ENCODE measurements at regions not wholly inside any gene's neighbourhood (a gene's known extent, or its start where the extent isn't known, plus 50 kb on each side); places are given as distances from the start of the nearest gene placed in this dataset.

- H3K27me3 ChIP-seq (ENCODE audit: insufficient read depth, low read depth, severe bottlenecking) = peaks cover 80% of the 10 kb centered on the region
- no peak for TF ChIP-seq CTCF (IDR thresholded peaks at IDR 0.05; ENCODE audit: low read depth, low read length)
- H3K36me3 ChIP-seq = no peaks in the 10 kb centered on the region
- DNase-seq = no peak
- H3K9me3 ChIP-seq (ENCODE audit: severe bottlenecking) = no peaks in the 10 kb centered on the region
- no peak overlapping the region for H3K27ac ChIP-seq
- H3K4me3 ChIP-seq (ENCODE audit: low read depth, low read length) = no peak overlapping the region
Observed at GRCh38 chr20:57055345-57055744, 211.1 kb downstream of the BMP7 start.

- no peak overlapping the region for H3K4me3 ChIP-seq (ENCODE audit: low read depth, low read length)
- TF ChIP-seq CTCF (IDR thresholded peaks at IDR 0.05; ENCODE audit: low read depth, low read length) = no peak
- no peak for DNase-seq
- H3K36me3 ChIP-seq = no peaks in the 10 kb centered on the region
- no peaks in the 10 kb centered on the region for H3K9me3 ChIP-seq (ENCODE audit: severe bottlenecking)
- no peak overlapping the region for H3K27ac ChIP-seq
- H3K27me3 ChIP-seq (ENCODE audit: insufficient read depth, low read depth, severe bottlenecking) = peaks cover 71% of the 10 kb centered on the region
Observed at GRCh38 chr20:57056651-57057050, 209.8 kb downstream of the BMP7 start.

GRCh38 chr20:57059055-57059596, 207.3 kb downstream of the BMP7 start:
- no peak for DNase-seq
- H3K27me3 ChIP-seq (ENCODE audit: insufficient read depth, low read depth, severe bottlenecking) = peaks cover 54% of the 10 kb centered on the region
- no peak overlapping the region for H3K27ac ChIP-seq
- no peak overlapping the region for H3K4me3 ChIP-seq (ENCODE audit: low read depth, low read length)
- no peaks in the 10 kb centered on the region for H3K9me3 ChIP-seq (ENCODE audit: severe bottlenecking)
- TF ChIP-seq CTCF (IDR thresholded peaks at IDR 0.05; ENCODE audit: low read depth, low read length) = no peak
- no peaks in the 10 kb centered on the region for H3K36me3 ChIP-seq

GRCh38 chr20:57060407-57061050, 205.9 kb downstream of the BMP7 start:
- peaks cover 39% of the 10 kb centered on the region for H3K27me3 ChIP-seq (ENCODE audit: insufficient read depth, low read depth, severe bottlenecking)
- H3K9me3 ChIP-seq (ENCODE audit: severe bottlenecking) = no peaks in the 10 kb centered on the region
- no peak for DNase-seq
- H3K27ac ChIP-seq = no peak overlapping the region
- no peaks in the 10 kb centered on the region for H3K36me3 ChIP-seq
- no peak overlapping the region for H3K4me3 ChIP-seq (ENCODE audit: low read depth, low read length)
- TF ChIP-seq CTCF (IDR thresholded peaks at IDR 0.05; ENCODE audit: low read depth, low read length) = no peak

GRCh38 chr20:57061051-57061900, 205.2 kb downstream of the BMP7 start:
- peak; percentile 26; the same call in 1 of the 2 replicates for TF ChIP-seq CTCF (IDR thresholded peaks at IDR 0.05; ENCODE audit: low read depth, low read length)
- H3K27ac ChIP-seq = no peak overlapping the region
- H3K36me3 ChIP-seq = no peaks in the 10 kb centered on the region
- no peak overlapping the region for H3K4me3 ChIP-seq (ENCODE audit: low read depth, low read length)
- peak; percentile 20 for DNase-seq
- no peaks in the 10 kb centered on the region for H3K9me3 ChIP-seq (ENCODE audit: severe bottlenecking)
- H3K27me3 ChIP-seq (ENCODE audit: insufficient read depth, low read depth, severe bottlenecking) = peaks cover 32% of the 10 kb centered on the region

All from WERI-Rb-1 (cell line).